ENCODE measurements at regions not wholly inside any gene's neighbourhood (a gene's known extent, or its start where the extent isn't known, plus 50 kb on each side); places are given as distances from the start of the nearest gene placed in this dataset.

DNA sequence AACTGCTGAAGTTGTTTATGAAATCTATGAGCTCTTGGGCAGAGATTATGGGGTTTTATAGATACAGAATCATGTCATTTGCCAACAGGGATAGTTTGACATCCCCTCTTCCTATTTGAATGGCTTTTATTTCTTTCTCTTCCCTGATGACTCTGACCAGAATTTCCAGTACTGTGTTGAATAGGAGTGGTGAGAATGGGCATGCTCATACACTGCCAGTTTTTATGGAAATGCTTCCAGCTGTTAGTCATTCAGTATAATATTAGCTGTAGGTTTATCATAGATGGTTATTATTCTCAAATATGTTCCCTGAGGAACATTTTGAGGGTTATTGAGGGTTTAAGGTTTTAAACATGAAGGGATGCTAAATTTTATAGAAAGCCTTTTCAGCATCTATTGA is 121.2 kb downstream of the NR4A2 start:
- no peak for TF ChIP-seq EZH2phosphoT487 (IDR thresholded peaks at IDR 0.05; ENCODE audit: borderline replicate concordance, low read depth)
- TF ChIP-seq RAD21 (IDR thresholded peaks at IDR 0.05; ENCODE audit: low read length): no peak
- TF ChIP-seq SIN3A (IDR thresholded peaks at IDR 0.05; ENCODE audit: borderline replicate concordance, low read depth, low read length): no peak
- TF ChIP-seq RXRA (IDR thresholded peaks at IDR 0.05; ENCODE audit: borderline replicate concordance, low read depth): no peak
- TF ChIP-seq CTCF (IDR thresholded peaks at IDR 0.05): no peak
- TF ChIP-seq, protein P1, sequence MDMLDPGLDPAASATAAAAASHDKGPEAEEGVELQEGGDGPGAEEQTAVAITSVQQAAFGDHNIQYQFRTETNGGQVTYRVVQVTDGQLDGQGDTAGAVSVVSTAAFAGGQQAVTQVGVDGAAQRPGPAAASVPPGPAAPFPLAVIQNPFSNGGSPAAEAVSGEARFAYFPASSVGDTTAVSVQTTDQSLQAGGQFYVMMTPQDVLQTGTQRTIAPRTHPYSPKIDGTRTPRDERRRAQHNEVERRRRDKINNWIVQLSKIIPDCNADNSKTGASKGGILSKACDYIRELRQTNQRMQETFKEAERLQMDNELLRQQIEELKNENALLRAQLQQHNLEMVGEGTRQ (IDR thresholded peaks at IDR 0.05; ENCODE audit: borderline replicate concordance, low read depth, low read length): no peak
- no peak for TF ChIP-seq TAF1 (IDR thresholded peaks at IDR 0.05; ENCODE audit: borderline replicate concordance, low read depth, low read length)
- TF ChIP-seq YY1 (IDR thresholded peaks at IDR 0.05; ENCODE audit: low read depth): no peak
